GM18526 (cell line): ENCODE measurements at regions not wholly inside any gene's neighbourhood (a gene's known extent, or its start where the extent isn't known, plus 50 kb on each side); places are given as distances from the start of the nearest gene placed in this dataset.

ENCODE experiments used
- POLR2A ChIP-seq: IDR thresholded peaks from 3 replicates; pipeline ENCODE4 v1.6.1; 2011; ENCODE audit not compliant: insufficient read length; ENCODE audit errors: extremely low read depth

DNA sequence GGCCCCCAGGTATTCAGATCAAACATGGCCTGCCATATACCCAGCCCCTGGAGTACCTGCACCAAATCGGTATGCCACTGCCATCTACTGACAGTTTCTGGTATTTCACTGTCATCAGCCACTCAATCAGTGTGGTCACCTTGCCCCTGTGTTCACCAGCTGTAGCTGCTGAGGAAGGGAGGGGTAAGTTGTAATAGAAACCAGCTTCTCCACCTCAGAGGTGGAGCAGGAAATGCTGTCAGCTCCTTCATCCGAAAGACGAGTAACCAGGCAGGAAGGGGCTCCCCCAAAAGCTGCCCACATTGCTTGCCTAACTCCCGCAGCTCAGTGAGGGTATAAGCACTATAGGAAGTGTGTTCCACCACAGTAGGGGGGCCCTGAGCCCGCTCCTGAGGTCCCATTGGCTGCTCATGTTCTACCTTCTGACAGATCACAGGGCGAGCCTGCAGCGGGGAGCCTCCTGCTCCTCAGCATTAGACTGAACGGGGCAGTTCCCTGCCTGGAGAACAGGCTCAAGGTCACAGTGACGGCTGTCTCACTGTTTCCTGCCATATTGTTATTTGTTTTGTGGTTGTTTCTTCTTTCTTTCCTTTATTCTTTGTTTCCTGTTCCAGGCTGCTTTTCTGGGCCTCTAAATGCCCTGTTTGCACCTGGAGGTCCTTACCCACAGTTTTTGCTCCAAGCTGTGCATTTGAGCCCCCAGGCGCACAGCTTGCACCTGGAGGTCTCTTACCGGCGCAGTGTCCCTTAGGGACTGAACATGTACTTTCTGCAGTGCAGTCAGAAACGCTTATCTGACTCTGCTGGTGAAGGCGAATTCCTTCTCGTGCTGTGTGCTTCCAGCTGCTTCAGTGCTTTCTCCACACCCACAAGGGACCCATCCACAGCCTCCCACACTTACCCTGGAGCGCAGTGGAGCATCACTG, 1638.3 kb downstream of the MRPL39 start:
- TF ChIP-seq POLR2A = no peak

DNA sequence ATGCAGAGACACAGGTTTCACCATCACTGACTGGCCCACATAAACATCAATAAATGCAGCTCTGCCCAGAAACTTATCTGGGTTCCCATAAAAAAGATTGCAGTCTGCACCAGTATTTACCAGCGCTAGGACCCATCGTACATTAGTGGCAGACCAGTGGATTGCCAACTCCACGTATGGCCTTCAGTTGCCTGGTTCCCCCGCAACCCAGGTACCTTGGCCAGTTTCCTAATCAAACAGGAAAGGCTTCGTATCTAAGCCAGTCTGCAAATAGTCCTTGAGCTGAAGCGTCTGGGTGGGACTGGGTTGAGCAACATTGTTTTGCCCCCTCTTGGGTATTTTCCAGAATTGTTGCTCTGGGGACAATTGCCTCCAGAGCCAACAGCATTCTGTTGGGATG, 1639.3 kb downstream of the MRPL39 start:
- TF ChIP-seq POLR2A = no peak

GRCh38 chr21:23963454-23963853, 1643.8 kb downstream of the MRPL39 start:
- no peak for TF ChIP-seq POLR2A

DNA sequence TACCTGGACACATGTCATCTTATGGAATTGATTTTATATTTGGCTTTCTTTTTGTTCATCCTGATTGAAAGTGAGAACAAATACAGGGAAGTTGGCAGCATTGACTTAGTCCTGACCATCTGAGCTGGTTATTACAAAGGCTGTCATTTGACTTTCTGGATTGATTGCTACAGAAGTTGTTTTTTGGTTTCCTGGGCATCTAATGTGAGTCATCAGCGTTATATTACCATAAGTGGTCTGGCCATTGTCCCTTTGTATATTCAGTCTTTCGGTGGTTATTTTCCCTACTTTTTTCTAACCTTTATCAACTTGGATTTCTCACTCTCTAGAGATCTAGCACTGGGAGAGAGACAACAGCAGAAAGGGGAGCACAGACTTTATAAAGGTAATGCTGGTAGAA, 1646.5 kb downstream of the MRPL39 start:
- TF ChIP-seq POLR2A = no peak

- no peak for TF ChIP-seq POLR2A
Observed at GRCh38 chr21:23955135-23955843, 1652.0 kb downstream of the MRPL39 start.

- TF ChIP-seq POLR2A = no peak
Observed at GRCh38 chr21:23952269-23952668, 1655.0 kb downstream of the MRPL39 start.

- TF ChIP-seq POLR2A = no peak
Observed at GRCh38 chr21:23951251-23951650, 1656.0 kb downstream of the MRPL39 start.

GRCh38 chr21:23950344-23950743, 1656.9 kb downstream of the MRPL39 start:
- no peak for TF ChIP-seq POLR2A

DNA sequence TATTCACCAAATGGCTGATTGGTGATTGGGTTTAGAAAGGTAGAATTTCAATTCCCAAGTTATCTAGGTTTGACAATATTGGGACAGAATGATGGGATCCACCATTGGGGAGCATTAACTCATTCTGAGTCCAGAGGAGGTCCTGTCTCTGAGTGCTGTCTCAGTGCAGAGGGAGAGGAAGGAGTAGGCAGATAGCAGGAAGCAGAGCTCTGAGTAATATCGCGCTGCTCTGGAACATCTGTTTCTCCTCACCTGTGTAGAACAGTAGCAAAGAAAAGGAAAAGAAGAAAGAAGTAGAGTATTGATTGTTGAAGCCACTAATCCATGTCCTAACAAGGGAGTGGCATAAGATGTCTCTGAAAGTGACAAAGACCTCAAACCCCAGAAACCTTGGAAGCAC, 1657.8 kb downstream of the MRPL39 start:
- TF ChIP-seq POLR2A = no peak

GRCh38 chr21:23939369-23940065, 1667.8 kb downstream of the MRPL39 start:
- no peak for TF ChIP-seq POLR2A

GRCh38 chr21:23936991-23937390, 1670.3 kb downstream of the MRPL39 start:
- TF ChIP-seq POLR2A = no peak

DNA sequence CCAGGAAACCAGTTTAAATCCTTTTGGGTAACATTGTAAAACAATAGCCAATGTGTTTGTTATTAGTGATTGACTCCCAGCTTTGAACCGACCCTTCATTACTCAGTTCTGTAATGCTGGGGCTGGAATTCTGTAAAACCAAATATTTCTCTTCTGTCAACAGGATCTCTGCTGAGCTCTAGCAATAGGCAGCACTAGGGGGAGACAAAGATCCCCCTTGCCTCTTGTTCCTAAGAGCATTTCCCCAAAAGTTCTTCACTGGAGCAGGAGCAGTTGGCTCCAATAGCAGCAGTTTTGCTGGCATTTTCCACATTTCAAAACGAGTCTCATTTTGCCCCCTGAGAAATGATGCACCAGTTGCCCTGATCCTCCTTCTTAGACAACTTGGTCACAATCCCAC, 1671.1 kb downstream of the MRPL39 start:
- no peak for TF ChIP-seq POLR2A

GRCh38 chr21:23930565-23930964, 1676.7 kb downstream of the MRPL39 start:
- no peak for TF ChIP-seq POLR2A

GRCh38 chr21:23921670-23922418, 1685.4 kb downstream of the MRPL39 start:
- TF ChIP-seq POLR2A = no peak

GRCh38 chr21:23900727-23901126, 1706.6 kb downstream of the MRPL39 start:
- no peak for TF ChIP-seq POLR2A

GRCh38 chr21:23899561-23899960, 1707.7 kb downstream of the MRPL39 start:
- no peak for TF ChIP-seq POLR2A

DNA sequence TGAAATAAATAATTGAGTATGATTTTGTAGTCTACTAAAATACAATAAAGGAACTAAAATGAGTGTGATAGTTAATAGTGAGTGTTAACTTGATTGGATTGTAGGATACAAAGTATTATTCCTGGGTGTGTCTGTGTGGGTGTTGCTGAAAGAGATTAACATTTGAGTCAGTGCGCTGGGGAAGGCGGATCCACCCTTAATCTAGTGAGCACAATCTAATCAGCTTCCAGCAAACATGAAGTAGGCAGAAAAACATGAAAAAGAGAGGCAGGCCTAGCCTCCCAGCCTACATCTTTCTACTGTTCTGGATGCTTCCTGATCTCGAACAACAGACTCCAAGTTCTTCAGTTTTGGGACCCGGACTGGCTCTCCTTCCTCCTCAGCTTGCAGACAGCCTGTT, 1716.6 kb downstream of the MRPL39 start:
- TF ChIP-seq POLR2A = no peak
